Heart left ventricle (tissue), 13 donors: ENCODE measurements at regions not wholly inside any gene's neighbourhood (a gene's known extent, or its start where the extent isn't known, plus 50 kb on each side); places are given as distances from the start of the nearest gene placed in this dataset.
"Not testable (repeated sequence)": the region's sequence is repeated elsewhere in the genome, so short reads cannot be mapped to it uniquely, and the experiment has no call there.

Source experiments
- POLR2A ChIP-seq, 2 donors: fragments of 450-650 bp; IDR thresholded peaks; one replicate each; pipeline ENCODE4 v1.6.1; 2017; ENCODE audit warnings: antibody characterized with exemption in 2 of 2, mild to moderate bottlenecking in 2 of 2, moderate library complexity in 2 of 2
- TF ChIP-seq, protein P1 (sequence below), 12 donors: fragments of 200-600 bp; sonication (generic) in 4 of 12; IDR thresholded peaks; one replicate each; pipeline versions ENCODE4 v1.5.0 to v1.8.0; 2018 to 2022; ENCODE audit warnings: antibody characterized with exemption in 12 of 12, mild to moderate bottlenecking in 5 of 12
- donor health status: ischemic (EF 13 %, LVEDD 7.1; RV severe dilation, severe dysfunction).
- donor health status: DM: no; HTN: yes; CAD: no.
- donor health status: DM: no; HTN: no; CAD: no.
- donor health status: ischemic (EF 25% LVEDD 6.9; RV normal size, moderate dysfunction).
- donor health status: ischemic (EF 25% LVEDD 5.7; RV mildly dilated, moderate dysfunction).
- donor health status: ischemic (EF 35%, LVEDD 5.7; RV mildly dilated, moderate dysfunction).
- donor health status: nonischemic (EF 11% LVEDD 7.7; RV severe dilation, severe dysfunction).
- donor health status: DM: yes; HTN: yes; CAD: no.
- donor health status: PGD.
- donor health status: ischemic (EF 29% LVEDD 5.4; RV normal size, mild dysfunction).
- donor health status: nonischemic (EF 23%, LVEDD 6.1; RV moderate dilation, normal function).

DNA sequence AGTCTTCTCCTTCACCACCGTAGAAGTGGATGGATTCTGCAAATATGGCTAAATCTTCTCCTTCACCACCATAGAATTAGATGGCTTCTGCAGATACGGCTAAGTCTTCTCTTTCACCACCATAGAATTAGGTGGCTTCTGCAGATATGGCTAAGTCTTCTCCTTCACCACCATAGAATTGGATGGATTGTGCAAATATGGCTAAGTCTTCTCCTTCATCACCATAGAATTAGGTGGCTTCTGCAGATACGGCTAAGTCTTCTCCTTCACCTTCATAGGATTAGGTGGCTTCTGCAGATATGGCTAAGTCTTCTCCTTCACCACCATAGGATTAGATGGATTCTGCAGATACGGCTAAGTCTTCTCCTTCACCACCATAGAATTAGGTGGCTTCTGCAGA is 866.2 kb upstream of the TPTE start:
- TF ChIP-seq, protein P1, sequence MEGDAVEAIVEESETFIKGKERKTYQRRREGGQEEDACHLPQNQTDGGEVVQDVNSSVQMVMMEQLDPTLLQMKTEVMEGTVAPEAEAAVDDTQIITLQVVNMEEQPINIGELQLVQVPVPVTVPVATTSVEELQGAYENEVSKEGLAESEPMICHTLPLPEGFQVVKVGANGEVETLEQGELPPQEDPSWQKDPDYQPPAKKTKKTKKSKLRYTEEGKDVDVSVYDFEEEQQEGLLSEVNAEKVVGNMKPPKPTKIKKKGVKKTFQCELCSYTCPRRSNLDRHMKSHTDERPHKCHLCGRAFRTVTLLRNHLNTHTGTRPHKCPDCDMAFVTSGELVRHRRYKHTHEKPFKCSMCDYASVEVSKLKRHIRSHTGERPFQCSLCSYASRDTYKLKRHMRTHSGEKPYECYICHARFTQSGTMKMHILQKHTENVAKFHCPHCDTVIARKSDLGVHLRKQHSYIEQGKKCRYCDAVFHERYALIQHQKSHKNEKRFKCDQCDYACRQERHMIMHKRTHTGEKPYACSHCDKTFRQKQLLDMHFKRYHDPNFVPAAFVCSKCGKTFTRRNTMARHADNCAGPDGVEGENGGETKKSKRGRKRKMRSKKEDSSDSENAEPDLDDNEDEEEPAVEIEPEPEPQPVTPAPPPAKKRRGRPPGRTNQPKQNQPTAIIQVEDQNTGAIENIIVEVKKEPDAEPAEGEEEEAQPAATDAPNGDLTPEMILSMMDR (IDR thresholded peaks at IDR 0.05): not testable (repeated sequence)
- TF ChIP-seq POLR2A (IDR thresholded peaks at IDR 0.05): not testable (repeated sequence)
